GM04503 (cell line): ENCODE measurements at regions not wholly inside any gene's neighbourhood (a gene's known extent, or its start where the extent isn't known, plus 50 kb on each side); places are given as distances from the start of the nearest gene placed in this dataset.

ENCODE experiments used
- DNase-seq: peaks from one replicate; pipeline ENCODE4 v3.0.0-alpha.2; 2012; ENCODE audit warnings: low read depth

DNA sequence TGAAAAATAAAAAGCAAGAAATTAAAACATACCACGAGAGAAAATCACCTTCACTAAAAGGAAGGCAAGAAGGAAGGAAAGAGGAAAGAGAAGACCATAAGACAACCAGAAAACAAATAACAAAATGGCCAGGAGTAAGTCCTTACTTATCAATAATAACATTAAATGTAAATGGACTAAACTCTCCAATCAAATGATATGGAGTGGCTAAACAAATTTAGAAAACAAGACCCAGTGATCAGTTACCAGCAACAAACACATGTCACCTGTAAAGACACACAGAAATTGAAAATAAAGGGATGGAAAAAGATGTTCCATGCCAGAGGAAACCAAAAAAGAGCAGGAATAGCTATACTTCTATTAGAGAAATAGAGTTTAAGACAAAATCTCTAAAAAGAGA, 85.0 kb upstream of the SLC38A4 start:
- DNase-seq = no peak

GRCh38 chr12:46914336-46914735, 88.5 kb upstream of the SLC38A4 start:
- DNase-seq = no peak

DNA sequence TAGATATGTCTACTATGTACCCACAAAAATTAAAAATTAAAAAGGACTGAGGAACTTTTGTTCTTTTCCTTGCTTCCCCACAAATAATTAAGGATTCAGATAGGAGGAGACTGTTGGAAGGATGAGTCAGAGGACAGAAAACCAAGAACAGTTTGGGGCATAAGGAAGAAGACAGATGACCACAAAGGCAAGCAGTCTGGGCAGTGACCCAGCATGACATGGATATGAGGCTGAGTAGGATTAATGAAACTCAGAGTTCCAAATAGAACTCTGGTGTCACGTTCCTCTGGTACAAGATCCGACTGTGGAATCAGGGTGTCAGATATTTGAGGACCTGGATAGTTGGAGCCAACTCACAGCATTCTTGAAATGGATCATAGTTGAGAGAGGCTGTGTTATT, 89.3 kb upstream of the SLC38A4 start:
- peak; percentile 94 for DNase-seq

DNA sequence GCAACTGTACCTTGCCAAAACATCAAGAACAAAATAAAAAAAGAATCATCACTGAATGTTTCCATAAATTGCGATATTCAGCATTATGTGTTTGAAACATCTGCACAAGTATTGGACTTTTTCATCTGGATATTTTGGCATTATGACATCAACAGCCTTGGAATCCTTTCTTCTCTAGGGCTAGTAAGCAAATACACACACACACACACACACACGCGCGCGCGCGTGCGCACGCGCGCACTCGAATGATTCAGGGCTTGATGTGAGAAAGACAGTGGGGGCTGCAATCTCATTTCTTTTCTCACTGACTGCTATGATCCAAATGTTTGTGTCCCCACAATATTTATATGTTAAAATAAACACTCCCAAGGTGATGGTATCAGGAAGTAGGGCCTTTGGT, 90.0 kb upstream of the SLC38A4 start:
- no peak for DNase-seq

GRCh38 chr12:46916796-46917419, 91.1 kb upstream of the SLC38A4 start:
- DNase-seq = no peak

DNA sequence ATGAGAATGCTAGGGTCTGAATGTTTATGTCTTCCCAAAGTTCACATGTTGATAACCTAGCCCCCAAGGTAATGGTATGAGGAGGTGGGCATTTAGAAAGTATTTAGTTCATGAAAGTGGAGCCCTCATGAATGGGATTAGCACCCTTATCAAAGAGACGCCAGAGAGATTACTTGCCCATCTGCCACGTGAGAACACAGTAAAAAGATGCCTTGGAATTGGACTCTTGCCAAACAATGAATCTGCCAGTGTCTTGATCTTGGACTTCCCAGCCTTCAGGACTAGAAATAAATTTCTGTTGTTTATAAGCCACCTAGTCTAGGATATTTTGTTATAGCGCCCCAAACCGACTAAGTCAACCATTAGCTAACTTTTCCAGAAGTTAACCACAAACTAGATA, 92.0 kb upstream of the SLC38A4 start:
- DNase-seq = no peak

- DNase-seq = no peak
These were observed 92.8 kb upstream of the SLC38A4 start for GRCh38 chr12:46918631-46919030.

GRCh38 chr12:46919666-46920400, 94.0 kb upstream of the SLC38A4 start:
- no peak for DNase-seq

- DNase-seq = no peak
These were observed 94.7 kb upstream of the SLC38A4 start for GRCh38 chr12:46920499-46920898.

GRCh38 chr12:46921048-46921763, 95.4 kb upstream of the SLC38A4 start:
- no peak for DNase-seq

DNA sequence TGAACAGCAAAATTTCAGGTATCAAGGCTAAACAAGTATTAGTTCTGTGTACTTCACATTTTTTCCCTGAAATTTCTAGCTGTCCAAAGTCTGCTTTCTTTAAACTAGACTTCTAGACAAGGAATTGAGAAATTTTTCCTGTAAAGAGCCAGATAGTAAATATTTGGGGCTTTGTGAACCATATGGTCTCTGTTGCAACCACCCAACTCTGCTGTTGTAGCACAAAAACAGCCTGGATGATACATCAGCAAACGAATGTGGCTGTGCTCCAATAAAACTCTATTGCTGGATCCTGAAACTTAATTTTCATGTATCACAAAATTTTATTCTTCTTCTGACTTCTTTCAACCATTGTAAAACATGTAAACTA, 96.0 kb upstream of the SLC38A4 start:
- peak; percentile 66 for DNase-seq

GRCh38 chr12:46926526-46926925, 100.7 kb upstream of the SLC38A4 start:
- no peak for DNase-seq

- DNase-seq = no peak
These were observed 104.3 kb upstream of the SLC38A4 start for GRCh38 chr12:46930101-46930500.

GRCh38 chr12:46933947-46934346, 108.2 kb upstream of the SLC38A4 start:
- no peak for DNase-seq

- DNase-seq = no peak
These were observed 108.7 kb upstream of the SLC38A4 start for GRCh38 chr12:46934374-46935111.

DNA sequence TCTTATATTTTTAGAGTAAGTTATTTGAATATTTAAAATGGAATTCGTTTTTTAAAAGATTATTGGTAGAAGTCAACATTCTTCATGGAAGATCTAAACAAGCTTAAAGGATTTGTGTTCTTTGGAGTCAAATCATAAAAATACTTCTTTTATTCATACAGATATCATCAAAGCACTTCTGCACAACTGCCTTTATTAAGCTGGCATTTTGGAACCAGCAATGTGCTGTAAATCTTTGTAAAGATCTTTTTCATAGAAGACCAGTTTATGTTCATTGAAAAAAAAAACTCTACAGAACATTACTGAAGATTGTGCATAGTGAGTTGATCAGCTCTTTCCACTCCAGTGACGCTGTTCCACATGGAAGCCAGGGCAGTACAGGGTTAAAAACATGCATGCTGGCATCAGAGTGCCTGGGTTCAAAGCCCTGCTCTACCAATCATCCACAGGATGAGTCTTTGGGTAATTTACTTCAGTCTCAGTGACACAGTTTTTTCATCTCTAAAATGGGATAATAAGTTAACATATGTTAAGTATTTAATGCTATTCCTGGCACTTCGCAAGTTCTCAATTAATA, 109.6 kb upstream of the SLC38A4 start:
- no peak for DNase-seq

GRCh38 chr12:46936042-46936441, 110.2 kb upstream of the SLC38A4 start:
- DNase-seq = no peak

GRCh38 chr12:46938071-46938678, 112.4 kb upstream of the SLC38A4 start:
- DNase-seq = no peak

GRCh38 chr12:46941981-46942380, 116.2 kb upstream of the SLC38A4 start:
- DNase-seq = no peak

DNA sequence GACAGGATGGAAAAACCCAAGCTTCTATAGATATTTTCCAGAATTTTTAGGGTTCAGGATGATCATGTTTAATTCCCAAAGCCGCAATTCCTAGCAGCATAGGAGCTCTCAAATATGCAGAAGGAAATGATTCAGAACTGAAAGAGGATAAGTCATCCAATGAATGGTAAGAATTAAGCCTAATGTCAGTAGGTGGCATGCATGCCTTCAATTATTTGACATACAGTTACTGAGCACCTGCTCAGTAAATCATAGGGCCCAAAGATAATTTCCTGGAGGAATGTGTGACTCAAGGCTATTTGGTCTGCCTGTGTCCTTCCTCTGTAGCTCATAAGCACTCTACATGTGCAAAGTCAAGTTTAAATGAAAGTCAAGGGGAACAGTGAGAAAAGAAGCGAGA, 116.8 kb upstream of the SLC38A4 start:
- DNase-seq = no peak

- no peak for DNase-seq
These were observed 118.3 kb upstream of the SLC38A4 start for GRCh38 chr12:46944088-46944487.

GRCh38 chr12:46944771-46945170, 119.0 kb upstream of the SLC38A4 start:
- no peak for DNase-seq
